ENCODE measurements at regions not wholly inside any gene's neighbourhood (a gene's known extent, or its start where the extent isn't known, plus 50 kb on each side); places are given as distances from the start of the nearest gene placed in this dataset.

GRCh38 chr4:38367642-38368174 is 296.3 kb upstream of the KLF3 start:
- TF ChIP-seq CTCF (IDR thresholded peaks at IDR 0.05; ENCODE audit: low read depth, low read length): no peak
- Histone ChIP-seq H3K9me3 (no peaks in the 10 kb centered on the region; the same call in 1 of the 2 replicates), H3K4me1 (peaks cover 26% of the 10 kb centered on the region), H3K4me3 (ENCODE audit: low read depth, low read length) (no peak overlapping the region), H3K36me3 (no peaks in the 10 kb centered on the region), H3K27me3 (no peaks in the 10 kb centered on the region)
- no peak for DNase-seq

- no peaks in the 10 kb centered on the region for H3K9me3 ChIP-seq
- no peaks in the 10 kb centered on the region for H3K36me3 ChIP-seq
- H3K4me3 ChIP-seq (ENCODE audit: low read depth, low read length): no peak overlapping the region
- no peak for TF ChIP-seq CTCF (IDR thresholded peaks at IDR 0.05; ENCODE audit: low read depth, low read length)
- H3K4me1 ChIP-seq: peaks cover 18% of the 10 kb centered on the region
- H3K27me3 ChIP-seq: no peaks in the 10 kb centered on the region
- DNase-seq: no peak
Observed at GRCh38 chr4:38368613-38369012, 295.4 kb upstream of the KLF3 start.

GRCh38 chr4:38371391-38371851 is 292.6 kb upstream of the KLF3 start:
- H3K4me3 ChIP-seq (ENCODE audit: low read depth, low read length): no peak overlapping the region
- H3K9me3 ChIP-seq: no peaks in the 10 kb centered on the region
- DNase-seq: no peak
- no peaks in the 10 kb centered on the region for H3K36me3 ChIP-seq
- no peaks in the 10 kb centered on the region for H3K27me3 ChIP-seq
- H3K4me1 ChIP-seq: peaks cover 1% of the 10 kb centered on the region; the same call in 1 of the 2 replicates
- TF ChIP-seq CTCF (IDR thresholded peaks at IDR 0.05; ENCODE audit: low read depth, low read length): no peak

- Histone ChIP-seq H3K4me3 (ENCODE audit: low read depth, low read length) (no peak overlapping the region), H3K27me3 (no peaks in the 10 kb centered on the region), H3K4me1 (no peaks in the 10 kb centered on the region; the same call in 1 of the 2 replicates), H3K36me3 (no peaks in the 10 kb centered on the region), H3K9me3 (no peaks in the 10 kb centered on the region)
- no peak for DNase-seq
- TF ChIP-seq CTCF (IDR thresholded peaks at IDR 0.05; ENCODE audit: low read depth, low read length): no peak
Observed at GRCh38 chr4:38373375-38373774, 290.6 kb upstream of the KLF3 start.

- no peak for TF ChIP-seq CTCF (IDR thresholded peaks at IDR 0.05; ENCODE audit: low read depth, low read length)
- no peaks in the 10 kb centered on the region for H3K27me3 ChIP-seq
- H3K4me1 ChIP-seq: peaks cover 9% of the 10 kb centered on the region
- H3K9me3 ChIP-seq: no peaks in the 10 kb centered on the region
- no peaks in the 10 kb centered on the region for H3K36me3 ChIP-seq
- no peak overlapping the region for H3K4me3 ChIP-seq (ENCODE audit: low read depth, low read length)
- no peak for DNase-seq
Observed at GRCh38 chr4:38377195-38377594, 286.8 kb upstream of the KLF3 start.

- Histone ChIP-seq H3K4me1 (peaks cover 14% of the 10 kb centered on the region), H3K36me3 (no peaks in the 10 kb centered on the region), H3K27me3 (no peaks in the 10 kb centered on the region), H3K4me3 (ENCODE audit: low read depth, low read length) (no peak overlapping the region), H3K9me3 (no peaks in the 10 kb centered on the region)
- no peak for DNase-seq
- no peak for TF ChIP-seq CTCF (IDR thresholded peaks at IDR 0.05; ENCODE audit: low read depth, low read length)
Observed at GRCh38 chr4:38378478-38378877, 285.5 kb upstream of the KLF3 start.
